Stimulated activated naive CD4-positive, alpha-beta T cell (primary cell): ENCODE measurements at regions not wholly inside any gene's neighbourhood (a gene's known extent, or its start where the extent isn't known, plus 50 kb on each side); places are given as distances from the start of the nearest gene placed in this dataset.
"Not testable (repeated sequence)": the region's sequence is repeated elsewhere in the genome, so short reads cannot be mapped to it uniquely, and the experiment has no call there.

Experiments used
- DNase-seq, 6 experiments: peaks; one replicate each; lab custom pipeline; 2025; lab: John Stamatoyannopoulos, UW

DNA sequence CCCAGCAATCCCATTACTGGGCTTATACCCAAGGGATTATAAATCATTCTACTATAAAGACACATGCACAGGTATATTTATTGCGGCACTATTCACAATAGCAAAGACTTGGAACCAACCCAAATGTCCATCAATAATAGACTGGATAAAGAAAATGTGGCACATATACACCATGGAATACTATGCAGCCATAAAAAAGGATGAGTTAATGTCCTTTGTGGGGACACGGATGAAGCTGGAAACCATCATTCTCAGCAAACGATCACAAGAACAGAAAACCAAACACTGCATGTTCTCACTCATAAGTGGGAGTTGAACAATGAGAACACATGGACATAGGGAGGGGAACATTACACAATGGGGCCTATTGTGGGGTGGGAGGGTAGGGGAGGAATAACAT, 224.4 kb upstream of the SERP2 start:
- not testable (repeated sequence) for DNase-seq

DNA sequence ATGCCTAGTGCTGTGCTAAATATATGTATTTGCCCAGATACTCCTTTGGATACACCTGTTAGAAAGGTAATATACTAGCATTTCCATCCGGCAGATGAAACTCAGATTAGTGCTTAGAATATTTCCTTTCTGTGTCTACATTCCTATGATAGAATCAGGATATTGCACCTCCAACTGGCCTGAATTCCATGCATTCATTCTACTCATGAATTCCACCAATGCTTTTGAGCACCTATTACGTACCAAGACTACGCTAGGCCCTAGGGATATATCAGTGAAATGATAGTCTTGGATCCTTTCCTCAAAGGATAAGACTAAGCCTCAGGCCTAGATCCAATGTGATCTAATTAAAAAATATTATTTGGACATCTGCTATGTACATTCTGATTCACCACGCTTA, 223.8 kb upstream of the SERP2 start:
- no peak for DNase-seq

- DNase-seq = no peak
Measured at GRCh38 chr13:44151474-44151873, 222.2 kb upstream of the SERP2 start.

GRCh38 chr13:44153496-44153895, 220.1 kb upstream of the SERP2 start:
- DNase-seq = no peak

GRCh38 chr13:44155422-44156293, 218.0 kb upstream of the SERP2 start:
- DNase-seq = no peak

DNA sequence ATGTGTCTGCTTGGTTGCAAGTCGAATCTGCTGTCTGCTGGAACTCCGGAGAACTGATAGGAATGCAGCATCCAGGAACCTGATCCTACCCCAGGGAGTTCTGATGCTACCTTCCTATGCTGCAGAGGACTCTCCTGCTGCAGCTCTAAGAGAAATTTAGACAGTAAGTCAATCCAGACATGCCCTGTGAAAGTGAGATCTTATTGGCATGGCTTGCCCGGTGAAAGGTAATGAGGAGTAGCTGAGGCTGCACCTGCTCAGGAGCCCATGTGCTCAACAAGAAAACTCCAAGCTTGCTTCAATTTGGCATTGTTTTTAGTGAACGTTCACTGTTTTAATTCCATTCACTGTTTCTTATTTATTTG, 217.3 kb upstream of the SERP2 start:
- no peak for DNase-seq

GRCh38 chr13:44157606-44158005, 216.0 kb upstream of the SERP2 start:
- no peak for DNase-seq

- no peak for DNase-seq
Measured at GRCh38 chr13:44158098-44158521, 215.5 kb upstream of the SERP2 start.

DNA sequence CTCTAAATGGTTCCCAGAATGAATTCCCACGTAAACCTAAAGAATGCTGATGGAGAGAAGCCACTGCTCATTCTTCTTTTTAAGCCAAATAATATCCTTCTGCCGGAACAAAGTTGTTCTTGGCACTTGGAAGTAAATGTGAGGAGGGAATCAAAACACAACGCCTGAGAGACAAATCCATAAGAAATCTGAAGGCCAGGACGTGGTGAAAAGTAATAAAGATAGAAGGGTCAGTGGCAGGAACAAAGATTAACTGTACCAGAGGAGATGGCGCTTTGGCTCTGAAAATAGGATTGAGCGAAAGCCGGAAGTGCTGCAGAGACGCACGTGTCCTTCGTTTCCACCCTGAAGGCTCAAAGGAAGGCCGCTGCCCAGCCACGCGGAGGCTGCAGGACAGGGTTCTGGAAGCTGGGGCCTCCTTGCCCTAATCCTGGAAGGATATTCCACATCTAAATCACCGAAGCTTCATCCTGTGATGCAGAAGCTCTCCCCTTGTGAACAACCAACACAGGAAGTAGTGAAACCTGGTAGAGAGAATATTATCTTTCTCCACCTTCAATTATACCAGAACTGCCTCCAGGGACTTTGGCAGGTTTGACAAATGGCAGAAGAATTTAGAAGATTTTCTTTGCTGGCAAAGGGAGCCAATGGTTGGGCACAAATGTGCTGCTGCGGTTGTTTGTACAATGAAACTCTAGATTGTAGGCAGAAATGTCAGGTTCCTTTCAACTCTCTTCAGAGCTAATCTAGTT, 214.6 kb upstream of the SERP2 start:
- no peak for DNase-seq

GRCh38 chr13:44159633-44160279, 213.9 kb upstream of the SERP2 start:
- no peak for DNase-seq

DNA sequence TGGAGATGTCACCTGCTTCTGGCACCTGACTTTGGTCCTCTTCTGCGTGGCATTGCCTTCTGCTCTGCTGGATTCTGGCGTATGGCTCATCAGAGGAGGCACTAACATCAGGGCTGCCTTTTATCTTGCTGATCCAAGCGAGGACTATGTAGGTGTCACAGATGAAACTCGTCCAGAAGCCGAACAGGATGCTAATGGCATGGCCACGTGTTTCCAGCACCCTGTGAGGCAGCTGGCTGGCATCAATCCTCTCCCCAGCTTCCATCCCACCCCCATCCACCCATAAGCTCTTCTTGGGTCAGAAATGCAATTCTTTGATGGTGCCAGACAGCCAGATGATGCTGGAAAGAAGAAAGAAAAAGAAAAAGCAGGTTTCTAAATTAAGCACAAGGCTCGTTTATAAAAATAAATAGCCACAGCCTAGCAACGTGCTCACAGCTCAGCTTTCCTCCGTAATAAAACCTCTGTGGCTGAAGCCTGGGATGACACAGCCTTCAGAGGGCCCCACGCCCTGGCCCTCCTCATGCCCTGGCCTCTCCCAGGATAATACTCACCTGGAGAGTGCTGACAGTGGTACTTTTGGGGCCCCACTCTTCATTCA, 212.9 kb upstream of the SERP2 start:
- DNase-seq = no peak

DNA sequence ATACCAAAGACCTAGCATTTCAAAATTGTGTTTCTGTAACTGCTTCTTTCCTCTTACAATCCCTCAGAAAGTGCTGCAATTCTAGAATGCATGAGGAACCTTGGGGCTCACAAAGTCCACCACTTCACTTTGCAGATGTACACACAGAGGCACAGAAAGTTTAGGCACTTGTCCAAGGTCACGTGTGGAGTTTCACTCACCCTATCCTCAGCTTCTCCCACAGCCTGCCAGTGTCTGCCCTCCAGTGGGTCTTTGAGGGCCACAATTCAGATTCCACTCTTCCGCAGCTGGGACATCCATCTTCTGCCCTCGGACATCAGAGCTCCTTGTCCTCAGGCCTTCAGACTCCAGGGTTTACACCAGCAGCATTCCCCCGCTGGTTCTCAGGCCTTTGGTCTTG, 210.5 kb upstream of the SERP2 start:
- no peak for DNase-seq

- no peak for DNase-seq
Measured at GRCh38 chr13:44165221-44165888, 208.3 kb upstream of the SERP2 start.

GRCh38 chr13:44165889-44166496, 207.6 kb upstream of the SERP2 start:
- no peak for DNase-seq

DNA sequence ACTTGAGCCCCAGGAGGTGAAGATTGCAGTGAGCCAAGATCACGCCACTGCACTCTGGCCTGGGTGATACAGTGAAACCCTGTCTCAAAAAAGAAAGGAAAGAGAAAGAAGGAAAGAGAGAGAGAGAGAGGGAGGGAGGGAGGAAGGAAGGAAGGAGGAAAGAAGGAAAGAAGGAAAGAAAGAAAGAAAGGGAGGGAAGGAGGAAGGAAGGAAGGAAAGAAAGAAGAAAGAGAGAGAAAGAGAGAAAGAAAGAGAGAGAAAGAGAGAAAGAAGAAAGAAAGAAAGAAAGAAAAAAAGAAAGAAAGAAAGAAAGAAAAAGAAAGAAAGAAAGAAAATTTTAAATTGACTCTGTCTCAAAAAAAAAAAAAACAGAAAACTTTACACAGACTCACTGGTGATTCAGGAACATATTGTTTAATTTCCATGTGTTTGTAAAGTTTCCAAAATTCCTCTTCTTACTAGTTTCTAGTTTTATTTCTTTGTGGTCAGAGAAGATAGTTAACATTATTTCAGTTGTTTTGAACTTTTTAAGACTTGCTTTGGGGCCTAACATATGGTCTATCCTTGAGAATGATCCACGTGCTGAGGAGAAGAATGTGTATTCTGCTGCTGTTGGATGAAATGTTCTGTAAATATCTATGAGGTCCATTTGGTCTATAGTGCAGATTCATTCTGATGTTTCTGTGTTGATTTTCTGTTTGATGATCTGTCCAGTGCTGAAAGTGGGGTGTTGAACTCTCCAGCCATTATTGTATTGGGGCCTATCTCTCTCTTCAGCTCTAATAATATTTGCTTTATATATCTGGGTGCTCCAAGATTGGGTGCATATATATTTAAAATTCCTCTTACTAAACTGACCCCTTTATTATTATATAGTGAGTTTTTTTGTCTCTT, 204.4 kb upstream of the SERP2 start:
- no peak for DNase-seq

- no peak for DNase-seq
Measured at GRCh38 chr13:44170731-44171130, 202.9 kb upstream of the SERP2 start.

- no peak for DNase-seq
Measured at GRCh38 chr13:44171156-44171555, 202.5 kb upstream of the SERP2 start.

DNA sequence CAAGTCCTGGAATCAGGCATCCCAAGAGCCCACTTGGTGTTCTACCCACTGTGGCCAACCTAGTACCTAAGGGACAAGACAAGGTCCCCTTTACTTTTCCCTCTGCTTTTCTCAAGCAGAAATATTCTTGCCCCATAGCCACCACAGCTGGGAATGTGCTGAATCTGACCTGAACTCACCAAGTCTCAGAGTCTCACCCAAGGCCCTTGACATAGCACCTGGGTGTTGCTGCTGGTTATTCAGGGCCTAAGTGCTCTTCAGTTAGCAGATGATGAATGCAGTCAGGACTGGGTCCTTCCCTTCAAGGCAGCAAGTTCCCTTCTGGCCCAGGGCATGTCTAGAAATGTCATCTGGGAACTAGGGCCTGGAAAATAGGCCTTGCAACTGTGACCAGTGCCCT, 201.8 kb upstream of the SERP2 start:
- no peak for DNase-seq

- DNase-seq = no peak
Measured at GRCh38 chr13:44172281-44172810, 201.3 kb upstream of the SERP2 start.

GRCh38 chr13:44174769-44175425, 198.7 kb upstream of the SERP2 start:
- no peak for DNase-seq
